GM12874 (cell line): ENCODE measurements at regions not wholly inside any gene's neighbourhood (a gene's known extent, or its start where the extent isn't known, plus 50 kb on each side); places are given as distances from the start of the nearest gene placed in this dataset.

Experiments used
- CTCF ChIP-seq: IDR thresholded peaks from 2 replicates; pipeline ENCODE4 v1.5.1; 2011; ENCODE audit warnings: low read depth, mild to moderate bottlenecking, control low read depth, low read length, moderate library complexity; ENCODE audit not compliant: insufficient read depth

DNA sequence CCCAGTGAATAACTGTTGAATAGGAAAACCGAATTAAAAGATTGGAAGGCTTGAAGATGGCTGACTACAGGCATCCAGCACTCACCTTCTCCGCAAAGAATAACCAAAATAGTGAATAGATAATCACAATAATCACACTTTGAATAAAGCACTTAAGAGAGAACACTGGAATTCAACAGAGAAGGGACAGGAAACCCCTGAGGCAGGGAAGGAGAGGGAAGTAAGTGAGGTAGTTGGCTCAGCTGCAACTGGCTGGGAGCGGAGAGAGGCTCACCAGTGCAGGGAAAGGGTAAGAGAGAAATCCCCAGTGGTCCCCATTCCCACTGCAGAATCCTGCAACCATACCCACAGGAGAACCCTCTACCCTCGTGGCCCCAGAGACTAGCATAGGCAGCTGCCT, 246.6 kb upstream of the NCKAP5 start:
- no peak for TF ChIP-seq CTCF

DNA sequence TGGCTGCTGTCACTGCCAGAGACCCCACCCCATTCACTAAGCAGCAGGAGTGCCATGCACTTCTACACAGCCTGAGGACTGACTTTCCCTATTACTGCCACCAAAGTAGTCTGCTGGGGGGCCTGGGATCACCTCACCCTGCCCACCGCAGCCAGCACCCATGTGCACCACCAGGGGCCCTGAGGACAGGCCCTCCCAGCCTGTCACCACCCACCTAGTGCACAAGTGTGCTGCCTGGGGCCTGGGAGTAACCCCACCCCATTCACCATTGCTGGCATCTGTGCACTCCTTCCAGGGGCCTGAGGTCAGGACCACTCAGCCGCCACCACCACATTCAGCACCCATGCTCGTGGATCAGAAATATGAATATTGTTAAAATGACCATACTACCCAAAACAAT, 247.8 kb upstream of the NCKAP5 start:
- TF ChIP-seq CTCF: no peak

DNA sequence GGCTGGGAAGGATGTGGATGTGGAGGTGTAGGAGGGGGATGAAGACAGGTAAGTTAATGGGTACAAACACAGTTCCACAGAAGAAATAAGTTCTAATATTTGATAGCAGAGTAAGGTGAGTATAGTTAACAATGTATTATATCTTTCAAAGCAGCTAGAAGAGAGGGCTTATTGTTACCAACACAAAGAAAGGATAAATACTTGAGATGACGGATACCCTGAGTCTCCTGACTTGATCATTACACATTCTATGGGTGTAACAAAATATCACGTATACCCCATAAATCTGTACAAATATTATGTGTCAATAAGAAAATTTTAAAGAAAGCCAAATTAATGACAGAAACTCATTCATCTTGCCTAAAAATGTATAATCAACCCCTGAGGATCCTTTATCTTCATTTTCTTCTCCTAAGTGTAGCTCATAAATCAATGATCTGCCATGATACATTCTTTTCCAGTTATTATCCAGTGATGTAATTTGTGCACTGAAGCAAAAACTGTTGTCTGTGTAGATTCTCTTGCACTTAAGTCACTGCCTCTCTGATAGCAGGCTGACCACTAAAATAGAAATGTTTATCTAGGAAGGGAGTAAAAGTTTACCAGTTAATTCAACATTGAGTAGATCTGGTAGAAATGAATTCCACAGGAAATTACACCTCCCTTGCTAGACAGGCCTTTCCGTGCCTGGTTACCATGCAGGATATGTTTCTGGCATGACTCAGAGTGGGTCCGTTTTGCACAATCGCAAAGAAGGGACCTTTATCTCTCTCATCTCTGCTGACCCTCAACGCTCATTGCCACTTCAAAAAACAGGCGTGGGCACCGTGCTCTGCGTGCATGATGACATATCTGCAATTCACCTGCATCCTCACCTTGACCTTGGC, 249.7 kb upstream of the NCKAP5 start:
- TF ChIP-seq CTCF: no peak

GRCh38 chr2:133818661-133819060, 250.4 kb upstream of the NCKAP5 start:
- no peak for TF ChIP-seq CTCF

DNA sequence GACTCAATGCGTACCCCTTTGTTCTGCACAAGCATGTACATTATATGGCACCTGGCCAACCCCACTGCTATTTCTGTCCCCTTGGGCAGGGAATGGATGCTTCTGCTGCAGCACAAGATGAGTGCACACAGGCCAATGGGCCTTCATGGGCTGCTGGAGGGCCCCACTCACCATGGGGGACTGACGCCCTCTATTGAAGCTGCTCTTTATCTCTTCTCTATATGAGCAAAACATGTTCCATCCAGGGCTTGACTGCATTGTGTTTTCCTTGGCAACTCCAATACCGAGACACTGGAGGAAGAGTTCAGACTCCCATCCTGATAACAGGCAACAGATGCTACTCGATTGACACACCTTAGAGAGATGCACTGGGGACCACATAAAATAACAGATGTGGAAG, 251.6 kb upstream of the NCKAP5 start:
- TF ChIP-seq CTCF: no peak

DNA sequence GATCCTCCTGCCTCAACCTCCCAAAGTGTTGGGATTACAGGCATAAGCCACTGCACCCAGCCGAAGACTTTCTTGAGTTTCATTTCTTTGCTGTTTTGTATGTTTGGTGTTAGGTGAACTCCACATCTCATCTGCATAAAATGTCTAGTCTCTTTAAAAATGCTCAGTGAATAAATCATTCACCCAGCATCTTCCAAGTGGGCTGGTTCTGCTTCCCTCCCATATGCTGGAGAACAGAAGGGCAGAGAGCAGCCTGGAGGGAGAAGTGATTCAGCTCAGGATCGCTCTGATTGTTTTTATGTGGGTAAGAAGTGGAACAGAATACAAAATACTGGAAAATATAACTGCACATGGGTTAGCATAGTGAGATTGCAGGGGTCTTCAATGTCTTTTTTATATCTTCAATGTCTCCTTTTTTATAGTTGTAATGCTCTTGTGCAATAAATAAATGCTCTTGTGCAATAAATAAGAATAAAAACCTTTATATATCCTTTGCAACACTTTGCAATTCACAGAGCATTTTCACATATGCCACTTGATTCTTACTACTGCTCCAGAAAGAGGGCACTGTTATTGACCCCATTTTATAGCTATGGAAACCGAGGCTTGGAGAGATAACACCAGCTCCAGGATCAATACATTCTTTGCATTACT, 253.0 kb upstream of the NCKAP5 start:
- no peak for TF ChIP-seq CTCF

GRCh38 chr2:133822517-133823225, 254.4 kb upstream of the NCKAP5 start:
- no peak for TF ChIP-seq CTCF
